SHP77 (cell line): ENCODE measurements at regions not wholly inside any gene's neighbourhood (a gene's known extent, or its start where the extent isn't known, plus 50 kb on each side); places are given as distances from the start of the nearest gene placed in this dataset.

Source experiments
- DNase-seq, 2 experiments: peaks; one replicate each; lab custom pipeline; 2025; lab: John Stamatoyannopoulos, UW

DNA sequence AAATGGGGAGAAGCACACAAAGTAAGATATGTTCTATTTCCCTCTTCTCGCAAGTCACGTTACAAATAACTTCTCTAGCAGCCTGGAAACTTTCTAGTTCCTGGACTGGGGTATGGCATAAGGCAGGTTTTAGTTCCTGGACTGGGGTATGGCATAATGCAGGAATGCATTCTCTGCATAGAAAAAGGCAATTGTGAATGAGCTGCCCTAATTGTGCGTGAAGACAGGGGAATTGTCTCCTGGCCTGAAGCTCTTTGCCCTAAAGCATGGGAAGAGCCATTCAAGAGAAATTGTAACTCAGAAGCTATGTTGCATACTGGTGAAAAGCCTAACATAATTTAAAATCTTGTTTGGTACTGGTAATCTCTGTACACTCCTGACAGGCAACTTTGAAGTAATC, 54.3 kb upstream of the CBLB start:
- DNase-seq, result no peak

- no peak for DNase-seq
Measured at GRCh38 chr3:105927741-105928140, 58.9 kb upstream of the CBLB start.

DNA sequence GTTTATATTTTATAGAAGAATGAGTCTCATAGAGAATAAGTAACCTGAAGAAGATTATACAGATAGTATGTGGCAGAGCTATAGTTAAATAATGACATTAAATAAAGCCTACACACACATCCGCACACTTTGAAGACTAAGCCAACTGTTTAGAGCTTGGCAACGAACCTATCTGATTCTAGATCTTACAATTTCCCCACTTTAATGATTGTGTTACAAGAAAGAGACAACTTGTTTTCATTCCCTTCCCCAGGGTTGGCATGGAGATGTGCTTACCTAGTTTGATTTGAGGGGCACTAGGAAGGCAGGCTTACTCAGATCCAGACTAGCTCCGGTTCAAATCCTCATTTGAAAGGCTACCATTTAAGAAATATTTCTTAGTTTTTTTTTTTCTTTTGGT, 61.9 kb upstream of the CBLB start:
- DNase-seq, result no peak

DNA sequence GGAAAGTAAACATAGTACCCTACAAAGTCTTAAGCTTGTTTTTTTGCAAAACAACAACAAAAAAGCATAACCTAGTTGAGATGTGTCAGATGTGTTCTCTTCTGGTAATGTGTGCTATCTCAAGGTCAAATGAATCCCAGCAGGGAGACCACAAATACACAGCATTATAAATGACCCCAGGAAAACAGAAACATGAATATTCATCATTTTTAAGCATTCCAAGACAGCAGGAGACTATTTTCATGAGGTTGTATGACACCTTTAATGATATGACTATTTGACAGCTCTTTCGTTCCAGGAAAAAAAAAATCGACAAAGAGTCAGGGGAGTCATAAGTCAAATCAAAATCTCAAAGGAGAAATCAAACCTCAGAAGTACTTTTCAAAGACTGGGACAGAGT, 62.7 kb upstream of the CBLB start:
- no peak for DNase-seq

- no peak for DNase-seq
Measured at GRCh38 chr3:105933871-105934270, 65.1 kb upstream of the CBLB start.

GRCh38 chr3:105938101-105938500, 69.3 kb upstream of the CBLB start:
- no peak for DNase-seq

DNA sequence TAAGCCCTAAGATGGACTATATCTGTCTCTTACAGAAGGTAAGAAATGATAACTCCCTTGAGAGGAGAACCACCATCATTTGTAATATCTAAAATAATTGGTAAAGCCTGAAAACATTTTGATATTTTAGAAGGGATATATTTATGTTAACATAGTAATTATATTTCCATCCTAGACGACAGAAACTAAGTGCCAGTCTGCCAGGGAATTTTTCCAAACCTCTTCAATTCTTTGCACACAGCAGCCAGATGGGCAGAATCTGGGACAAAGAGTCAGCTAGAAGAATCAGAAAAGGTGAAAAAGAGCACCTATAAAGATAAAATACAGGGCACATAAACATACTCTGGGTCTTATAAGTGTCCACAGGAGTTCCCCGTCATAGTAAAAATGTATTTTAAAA, 70.0 kb upstream of the CBLB start:
- DNase-seq, result no peak

DNA sequence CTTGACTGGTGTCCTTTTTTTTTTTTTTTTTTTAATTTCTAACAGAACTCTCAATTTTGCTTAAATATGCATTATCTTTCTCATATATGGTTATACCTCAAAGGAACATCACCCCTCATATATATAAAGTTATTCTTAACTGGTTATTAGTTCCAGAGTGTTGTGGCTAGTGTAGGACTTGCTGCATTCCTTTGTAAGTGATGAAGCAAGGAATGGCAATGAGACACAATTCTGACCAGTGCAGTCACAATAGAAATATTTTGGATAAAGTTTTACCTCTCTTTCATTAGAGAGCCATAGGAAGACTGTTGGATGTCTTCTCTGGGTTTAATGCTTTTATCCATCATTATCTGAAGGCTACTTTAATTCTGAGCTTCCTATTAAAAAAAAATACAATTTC, 75.5 kb upstream of the CBLB start:
- DNase-seq, result no peak

- no peak for DNase-seq
Measured at GRCh38 chr3:105944721-105945120, 75.9 kb upstream of the CBLB start.

DNA sequence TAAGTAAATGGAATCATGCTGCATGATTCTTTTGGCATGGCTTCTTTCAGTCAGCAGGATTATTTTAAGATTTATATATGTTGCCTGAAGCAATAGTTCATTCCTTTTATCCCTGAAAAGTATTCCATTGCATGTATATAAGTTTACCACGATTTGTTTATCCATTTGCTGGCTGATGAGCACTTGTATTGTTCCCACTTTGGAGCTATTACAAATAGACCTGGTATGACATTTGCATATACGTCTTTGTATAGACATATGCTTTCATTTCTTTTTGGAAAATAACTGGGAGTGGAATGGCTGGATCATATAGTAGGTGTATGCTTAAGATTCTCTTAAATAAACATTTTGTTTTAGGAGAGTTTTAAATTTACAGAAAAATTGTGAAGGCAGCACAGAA, 79.3 kb upstream of the CBLB start:
- DNase-seq, result no peak

DNA sequence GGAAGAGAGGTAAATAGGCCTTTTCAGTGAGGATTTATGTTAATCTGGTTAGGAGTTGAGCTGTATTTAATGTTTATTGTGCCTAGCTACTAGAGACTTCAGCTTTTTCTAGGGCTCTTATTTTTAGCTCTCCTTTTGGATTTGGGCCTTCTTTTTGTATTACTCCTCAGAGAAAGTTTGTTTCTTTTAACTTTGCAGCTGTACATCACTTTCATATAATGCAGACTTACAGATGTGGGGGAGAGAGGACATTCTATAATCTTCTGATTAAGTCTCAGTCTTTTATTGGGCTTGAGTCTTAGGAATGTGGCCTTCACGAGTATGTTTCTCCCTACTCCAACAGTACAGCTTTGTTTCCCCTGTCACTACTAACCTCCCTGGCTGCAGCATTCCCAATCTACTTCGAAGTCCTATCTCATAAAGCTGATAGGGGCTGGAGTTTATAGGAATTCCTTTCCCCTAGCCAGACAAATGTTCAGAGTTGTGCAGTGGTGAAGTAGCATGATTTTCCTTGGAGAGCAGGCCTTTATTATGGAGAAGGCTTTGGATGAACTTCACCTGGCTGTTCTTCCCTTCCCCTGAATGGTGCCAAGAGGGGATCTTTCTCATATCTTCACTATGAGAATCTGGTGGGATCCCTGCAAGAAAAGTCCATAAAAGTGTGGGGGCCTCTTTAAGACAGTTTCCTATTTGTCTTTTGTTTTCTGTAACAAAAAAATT, 82.2 kb upstream of the CBLB start:
- no peak for DNase-seq

DNA sequence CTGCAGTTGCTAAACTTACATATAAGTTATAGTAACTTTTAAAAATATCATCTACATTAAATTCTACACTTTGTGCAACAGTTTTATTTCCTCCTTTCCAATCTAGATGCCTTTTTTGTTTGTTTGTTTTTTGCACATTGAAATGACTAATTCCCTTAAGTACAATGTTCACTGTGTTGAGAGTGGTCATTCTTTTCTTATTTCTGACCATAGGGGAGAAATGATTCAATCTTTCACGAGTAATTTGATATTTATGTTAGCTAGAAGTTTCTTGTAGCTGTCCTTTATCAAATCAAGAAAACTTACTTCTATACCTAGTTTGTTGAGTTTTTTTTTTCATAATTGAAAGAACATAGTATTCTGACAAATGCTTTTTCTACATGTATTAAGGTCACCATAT, 85.0 kb upstream of the CBLB start:
- DNase-seq, result no peak

DNA sequence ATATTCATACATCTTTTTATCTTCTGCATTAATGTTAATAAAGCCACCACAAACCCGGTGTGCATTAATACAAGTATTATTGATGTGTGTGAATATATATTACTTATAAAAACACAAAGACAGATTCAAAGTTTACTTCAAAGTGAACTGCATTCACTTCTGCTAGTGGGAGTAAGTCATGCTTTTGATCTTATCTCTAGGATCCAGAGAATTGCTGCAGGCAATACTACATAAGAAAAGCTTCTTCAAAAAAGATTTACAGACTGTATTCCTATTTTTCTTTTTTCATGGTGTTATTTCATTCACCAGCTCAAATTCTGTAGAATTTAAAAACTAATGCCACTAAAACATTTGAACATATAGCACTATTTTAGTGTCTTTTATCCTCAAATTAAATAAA, 87.5 kb upstream of the CBLB start:
- DNase-seq, result no peak

DNA sequence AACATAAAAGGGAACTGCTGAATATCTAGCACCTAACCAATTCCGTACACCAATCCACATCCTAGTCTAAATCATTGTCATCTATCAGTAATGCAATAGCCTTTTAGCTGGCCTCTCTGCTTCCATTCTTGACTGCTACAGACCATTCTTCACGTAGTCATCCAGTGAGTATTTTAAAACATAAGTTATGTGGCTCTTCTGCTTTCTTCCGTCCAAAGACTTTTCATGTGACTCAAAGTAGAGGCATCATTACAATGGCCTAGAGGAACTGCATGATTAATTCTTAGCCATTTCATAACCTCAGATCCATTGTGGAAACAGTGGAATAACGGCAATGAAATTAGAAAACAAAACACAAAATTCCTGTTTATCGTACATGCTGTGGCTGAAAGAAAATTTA, 88.9 kb upstream of the CBLB start:
- DNase-seq, result no peak

GRCh38 chr3:105958237-105959000, 89.6 kb upstream of the CBLB start:
- DNase-seq, result no peak

- DNase-seq, result no peak
Measured at GRCh38 chr3:105959851-105960250, 91.0 kb upstream of the CBLB start.

- DNase-seq, result no peak
Measured at GRCh38 chr3:105960381-105960780, 91.6 kb upstream of the CBLB start.

DNA sequence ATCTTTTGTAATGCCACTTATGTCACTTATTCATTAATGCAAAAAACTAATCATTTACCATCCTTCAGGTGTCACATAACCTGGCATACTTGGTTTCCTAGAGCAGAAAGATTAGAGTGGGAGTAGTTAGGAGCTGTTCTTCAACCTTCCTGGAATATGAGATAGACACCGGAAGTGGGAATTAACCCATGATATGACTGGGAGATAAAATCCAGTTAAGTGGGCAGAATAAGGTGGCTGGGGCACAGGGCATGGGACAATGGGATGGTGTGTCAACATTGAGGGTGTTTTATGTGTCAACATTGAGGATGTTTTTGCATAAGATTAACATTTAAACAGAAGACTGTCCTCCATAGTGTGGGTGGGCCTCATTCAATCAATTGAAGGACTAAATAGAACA, 94.3 kb upstream of the CBLB start:
- DNase-seq, result no peak

- no peak for DNase-seq
Measured at GRCh38 chr3:105965384-105965783, 96.6 kb upstream of the CBLB start.

DNA sequence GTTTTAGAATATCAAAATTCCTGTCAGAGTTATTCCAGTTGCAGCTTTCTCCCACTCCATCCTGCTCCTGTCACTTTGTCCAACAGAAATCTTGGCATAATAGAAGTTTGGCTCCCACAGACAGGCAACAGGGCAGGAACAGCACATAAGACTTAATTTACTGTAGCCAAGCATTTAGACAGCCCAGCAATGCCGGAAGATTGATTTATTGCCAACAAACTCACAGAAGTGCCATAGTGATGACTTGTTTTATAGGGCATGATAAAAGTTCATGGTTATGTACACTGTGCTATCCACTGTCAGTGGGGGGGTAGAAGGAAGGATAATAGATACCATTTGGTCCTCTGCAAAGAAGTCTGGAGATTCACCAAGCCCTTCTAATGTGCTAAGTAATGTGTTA, 98.3 kb upstream of the CBLB start:
- no peak for DNase-seq

DNA sequence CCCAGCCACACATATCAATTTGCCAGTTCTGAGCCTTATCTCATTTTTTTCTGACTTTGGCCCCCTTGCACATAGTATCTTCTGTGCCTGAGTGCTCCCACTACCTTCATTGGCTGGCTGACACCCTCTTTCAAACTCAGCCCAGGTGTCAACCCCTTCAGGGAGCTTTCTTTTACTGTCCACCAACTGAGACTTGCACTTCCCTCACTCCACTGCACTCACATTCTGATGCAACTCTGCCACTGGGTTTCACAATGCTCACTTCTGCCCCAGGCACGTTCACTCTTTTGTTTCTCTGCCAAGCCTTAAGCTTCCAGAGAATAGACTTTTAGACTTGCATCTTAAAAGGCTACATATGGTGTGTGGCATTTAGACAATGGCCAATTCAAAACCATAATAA, 101.5 kb upstream of the CBLB start:
- no peak for DNase-seq

DNA sequence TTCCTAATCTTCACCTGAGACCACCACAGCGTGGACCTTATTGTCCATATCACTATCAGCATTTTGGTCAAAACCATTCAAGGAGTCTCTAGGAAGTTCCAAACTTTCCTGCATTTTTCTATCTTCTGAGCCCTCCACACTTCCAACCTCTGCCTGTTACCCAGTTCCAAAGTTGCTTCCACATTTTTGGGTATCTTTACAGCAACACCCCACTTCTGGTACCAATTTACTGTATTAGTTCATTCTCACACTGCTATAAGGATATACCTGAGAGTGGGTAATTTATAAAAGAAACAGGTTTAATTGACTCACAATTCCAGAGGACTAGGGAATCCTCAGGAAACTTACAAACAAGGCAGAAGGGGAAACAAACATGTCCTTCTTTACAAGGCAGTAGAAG, 103.3 kb upstream of the CBLB start:
- DNase-seq, result no peak

GRCh38 chr3:105974381-105974780, 105.6 kb upstream of the CBLB start:
- no peak for DNase-seq

- no peak for DNase-seq
Measured at GRCh38 chr3:105976196-105976595, 107.4 kb upstream of the CBLB start.
